Activated effector memory CD4-positive, alpha-beta T cell treated with anti-CD3 and anti-CD28 coated beads, Interleukin-2, amount 50 U/mL, for 16 hours (primary cell): ENCODE measurements at regions not wholly inside any gene's neighbourhood (a gene's known extent, or its start where the extent isn't known, plus 50 kb on each side); places are given as distances from the start of the nearest gene placed in this dataset.

Experiments
- DNase-seq: peaks from one replicate; pipeline ENCODE4 v3.0.0-alpha.2; 2020

GRCh38 chr13:31081316-31081715 lies 80.4 kb downstream of the HSPH1 start:
- DNase-seq: no peak

DNA sequence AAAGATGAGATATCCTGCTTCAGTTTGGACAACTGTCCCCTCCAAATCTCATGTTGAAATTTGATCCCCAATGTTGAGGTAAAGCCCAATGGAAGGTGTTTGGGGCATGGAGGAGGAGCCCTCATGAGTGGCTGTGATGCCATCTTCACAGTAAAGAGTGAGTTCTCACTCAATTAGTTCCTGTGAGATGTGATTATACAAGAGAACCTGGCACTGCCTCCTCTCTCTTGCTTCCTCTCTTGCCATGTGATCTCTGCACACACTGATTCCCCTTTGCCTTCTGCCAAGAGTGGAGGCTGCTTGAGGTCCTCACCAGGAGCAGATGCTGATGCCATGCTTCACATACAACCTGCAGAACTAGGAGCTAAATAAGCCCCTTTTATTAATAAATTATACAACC lies 86.9 kb downstream of the HSPH1 start:
- no peak for DNase-seq

GRCh38 chr13:31073859-31074718 lies 87.6 kb downstream of the HSPH1 start:
- peak; percentile 66 for DNase-seq

DNA sequence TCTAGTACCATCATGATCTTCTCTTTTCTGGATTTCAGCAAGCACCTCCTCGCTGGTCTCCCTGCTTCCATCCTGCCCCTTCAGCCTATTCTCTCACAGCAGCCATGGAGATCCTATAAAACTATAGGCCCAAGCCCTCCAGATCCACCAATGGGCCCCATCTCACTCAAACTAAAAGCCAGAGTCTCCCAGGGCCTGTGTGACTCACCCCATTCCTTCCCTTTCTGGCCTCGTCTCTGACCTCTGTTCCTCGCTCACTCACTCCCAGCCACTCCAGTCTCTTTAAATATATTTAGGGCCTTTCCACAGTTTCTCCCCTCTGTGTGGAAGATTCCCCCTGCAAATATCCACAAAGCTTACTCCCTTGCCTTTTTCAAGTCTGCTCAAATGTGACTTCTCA lies 89.7 kb downstream of the HSPH1 start:
- DNase-seq: no peak

DNA sequence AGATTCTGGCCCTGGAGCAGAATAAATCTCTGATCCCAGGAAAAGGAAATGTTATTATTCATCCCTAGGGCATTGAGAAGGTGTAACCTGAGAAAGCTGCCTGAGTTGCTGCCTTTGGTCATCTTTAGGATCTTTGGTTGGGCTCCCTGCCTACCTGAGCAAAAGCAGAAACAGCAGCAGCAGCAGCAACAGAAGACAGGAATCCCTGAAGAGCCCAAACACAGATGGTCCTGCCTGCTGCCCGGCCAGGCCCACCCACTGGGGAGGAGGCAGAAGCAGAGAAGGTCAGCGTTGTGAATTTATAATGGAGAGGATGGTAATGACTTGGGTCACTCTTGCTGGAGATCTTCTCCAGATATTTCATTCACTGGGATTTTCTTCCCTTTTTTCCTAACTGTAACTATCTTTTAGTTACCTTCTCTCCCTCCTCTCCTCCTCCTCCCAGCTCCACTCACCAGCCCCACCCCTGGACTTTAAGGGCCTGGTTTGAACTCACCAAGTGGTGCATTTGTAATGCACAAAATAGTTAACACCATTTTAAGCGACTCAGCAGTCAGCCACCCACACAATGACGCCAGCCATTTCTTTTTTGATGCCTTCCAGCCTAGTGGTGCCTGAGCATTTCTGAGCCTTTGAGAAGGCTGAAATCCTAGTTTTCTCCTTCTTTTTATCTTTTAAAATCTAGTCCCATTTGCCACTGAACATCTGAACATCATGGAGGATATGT lies 91.7 kb downstream of the HSPH1 start:
- DNase-seq: no peak

- DNase-seq: no peak
Observed at GRCh38 chr13:31068119-31068423, 93.6 kb downstream of the HSPH1 start.

DNA sequence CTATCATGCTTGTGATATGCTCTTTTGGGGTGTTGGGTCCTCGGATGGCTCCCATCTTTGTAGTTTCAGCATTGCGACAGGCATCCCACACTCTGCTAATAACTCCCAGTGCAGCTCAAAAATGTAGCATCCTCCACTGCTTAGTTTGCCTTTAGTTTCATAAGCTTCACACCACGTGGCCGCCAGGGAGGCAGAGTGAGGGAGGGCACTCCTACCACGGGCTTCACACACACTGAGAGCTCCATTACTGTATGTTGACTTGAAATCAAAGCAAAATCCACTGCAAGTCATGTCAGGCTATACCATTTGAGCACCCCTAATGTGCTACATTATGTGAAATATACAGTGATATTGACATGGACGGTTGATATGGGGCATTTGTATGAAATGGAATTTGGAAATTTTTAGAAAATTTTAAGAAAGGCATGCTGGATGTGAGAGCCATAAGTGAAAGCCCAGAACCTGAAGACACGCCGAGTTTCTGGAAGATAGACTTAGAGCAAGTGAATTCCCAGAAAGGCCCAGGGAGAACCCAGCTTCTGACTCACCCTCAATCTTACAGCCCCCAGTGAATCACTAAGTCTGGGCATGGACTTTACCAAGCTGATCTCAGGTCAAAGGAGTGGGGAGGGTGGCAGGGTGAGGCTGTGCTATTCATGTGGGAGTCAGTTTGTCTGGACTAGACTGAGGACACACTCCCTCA lies 94.1 kb downstream of the HSPH1 start:
- DNase-seq: no peak

- DNase-seq: no peak
Observed at GRCh38 chr13:31064636-31065035, 97.1 kb downstream of the HSPH1 start.

GRCh38 chr13:31063772-31064171 lies 97.9 kb downstream of the HSPH1 start:
- DNase-seq: no peak

DNA sequence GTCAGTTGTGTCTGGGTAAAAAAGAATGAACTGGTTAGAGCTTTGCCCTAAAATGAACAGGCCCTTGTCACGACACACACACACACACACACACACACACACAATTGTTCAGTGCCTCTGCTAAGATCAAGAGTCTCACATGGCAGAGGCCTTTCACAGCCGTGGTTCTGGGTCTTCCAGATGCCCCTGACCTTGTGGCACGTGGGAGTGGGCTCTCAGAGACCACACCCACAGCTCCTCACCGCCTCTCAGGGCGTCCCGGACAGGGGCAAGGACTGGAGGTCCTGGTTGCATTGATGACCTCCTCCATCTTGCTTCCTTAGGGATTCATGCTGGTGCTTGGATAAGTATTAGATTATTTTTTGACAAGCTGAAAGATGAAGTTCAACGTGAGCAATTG lies 101.0 kb downstream of the HSPH1 start:
- no peak for DNase-seq

- no peak for DNase-seq
Observed at GRCh38 chr13:31060220-31060619, 101.5 kb downstream of the HSPH1 start.

GRCh38 chr13:31057403-31058033 lies 104.2 kb downstream of the HSPH1 start:
- no peak for DNase-seq

DNA sequence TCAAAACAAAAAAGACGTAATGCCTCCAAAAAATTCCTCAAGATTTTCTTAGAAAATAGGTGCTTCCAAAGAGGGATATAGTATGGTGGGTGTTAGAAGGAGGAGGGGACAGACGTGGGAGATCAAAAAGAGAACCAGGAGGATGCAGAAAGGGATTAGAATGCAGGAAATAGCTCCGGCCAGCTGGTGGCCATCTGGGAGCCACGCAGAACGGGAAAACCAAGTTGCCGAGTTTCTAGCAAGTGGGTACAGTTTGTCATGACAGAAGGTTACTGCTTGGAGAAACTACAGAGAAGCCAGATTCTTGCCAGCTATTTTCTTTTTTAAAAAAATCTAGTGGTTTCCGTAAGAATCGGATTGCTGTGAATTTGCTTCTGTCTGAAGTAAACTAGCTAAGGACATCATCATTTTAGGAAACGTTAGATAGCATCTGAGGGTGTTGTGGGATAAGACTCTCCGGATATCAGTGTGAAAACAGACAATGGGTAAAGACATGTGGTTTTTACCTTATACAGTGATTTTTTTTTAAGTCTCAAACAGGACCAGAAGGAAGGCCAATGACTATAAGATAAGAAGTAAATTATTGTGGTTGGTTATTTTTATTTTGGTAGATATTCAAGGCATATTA lies 104.9 kb downstream of the HSPH1 start:
- DNase-seq: no peak

DNA sequence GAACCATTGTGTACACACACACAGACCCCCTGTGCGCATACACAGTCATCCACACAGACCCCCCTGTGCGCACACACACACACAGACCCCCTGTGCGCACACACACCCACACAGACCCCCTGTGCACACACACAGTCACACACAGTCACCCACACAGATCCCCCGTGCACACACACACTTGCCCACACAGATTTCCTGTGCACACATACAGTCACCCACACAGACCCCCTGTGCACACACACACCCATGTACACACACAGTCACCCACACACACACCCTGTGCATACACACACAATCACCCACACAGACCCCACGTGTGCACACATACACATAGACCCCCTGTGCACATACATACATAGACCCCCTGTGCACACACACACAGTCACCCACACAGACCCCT lies 106.1 kb downstream of the HSPH1 start:
- no peak for DNase-seq

- no peak for DNase-seq
Observed at GRCh38 chr13:31054632-31055031, 107.1 kb downstream of the HSPH1 start.

DNA sequence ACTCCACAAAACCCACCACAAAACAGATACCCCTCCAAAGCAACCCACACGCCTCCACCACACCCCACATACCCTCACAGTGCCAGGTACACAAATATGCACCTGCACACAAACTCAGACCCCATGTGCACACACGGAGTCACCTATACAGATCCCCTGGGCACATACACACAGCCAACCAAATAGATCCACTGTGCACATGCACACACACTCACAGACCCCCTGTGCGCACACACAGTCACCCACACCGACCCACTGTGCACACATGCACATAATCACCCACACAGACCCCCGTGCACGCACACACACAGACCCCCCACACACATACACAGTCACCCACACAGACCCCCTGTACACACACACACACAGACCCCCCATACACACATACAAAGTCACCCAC lies 107.8 kb downstream of the HSPH1 start:
- DNase-seq: no peak

- no peak for DNase-seq
Observed at GRCh38 chr13:31053091-31053490, 108.6 kb downstream of the HSPH1 start.

GRCh38 chr13:31052478-31052877 lies 109.2 kb downstream of the HSPH1 start:
- no peak for DNase-seq

GRCh38 chr13:31051999-31052398 lies 109.7 kb downstream of the HSPH1 start:
- no peak for DNase-seq

- no peak for DNase-seq
Observed at GRCh38 chr13:31050486-31051400, 111.0 kb downstream of the HSPH1 start.

- no peak for DNase-seq
Observed at GRCh38 chr13:31049833-31050232, 111.9 kb downstream of the HSPH1 start.

GRCh38 chr13:31049083-31049482 lies 112.6 kb downstream of the HSPH1 start:
- DNase-seq: no peak
